Keratinocyte (primary cell): ENCODE measurements at regions not wholly inside any gene's neighbourhood (a gene's known extent, or its start where the extent isn't known, plus 50 kb on each side); places are given as distances from the start of the nearest gene placed in this dataset.

Source experiments
- EZH2 ChIP-seq: IDR thresholded peaks from one replicate; pipeline ENCODE4 v1.6.1; 2012; ENCODE audit warnings: inconsistent platforms, mild to moderate bottlenecking, low read length, moderate library complexity
- TF ChIP-seq, protein P1 (sequence below), 3 experiments: IDR thresholded peaks in 1 of 3; conservative IDR thresholded peaks in 1 of 3; optimal IDR thresholded peaks in 1 of 3; 2 replicates in 2 of 3; 3 replicates in 1 of 3; pipeline versions ENCODE3 to v1.5.1; 2011; ENCODE audit warnings: low read length in 3 of 3, mild to moderate bottlenecking in 3 of 3, moderate library complexity in 2 of 3, control low read depth in 1 of 3, inconsistent platforms in 1 of 3; ENCODE audit not compliant: insufficient read depth in 2 of 3; ENCODE audit errors: extremely low read depth in 1 of 3

DNA sequence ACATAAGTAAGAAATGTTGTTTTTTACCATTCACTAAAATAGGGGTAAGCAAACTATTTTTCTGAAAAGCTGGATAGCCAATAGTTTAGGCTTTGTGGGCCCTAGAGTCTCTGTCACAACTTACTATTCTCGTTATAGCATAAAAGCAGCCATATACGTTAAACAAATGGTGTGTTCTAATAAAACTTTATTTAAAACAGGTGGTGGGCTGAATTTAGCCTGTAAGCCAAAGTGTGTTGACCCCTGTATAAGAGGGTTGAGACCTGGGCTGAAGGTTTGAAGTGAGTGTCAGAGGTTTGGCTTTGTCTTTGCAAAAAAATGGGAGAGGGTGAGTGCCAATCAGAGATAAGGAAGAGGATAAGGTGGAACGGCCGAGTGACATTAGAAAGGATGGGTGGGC lies 197.2 kb downstream of the RNF144B start:
- TF ChIP-seq, protein P1, sequence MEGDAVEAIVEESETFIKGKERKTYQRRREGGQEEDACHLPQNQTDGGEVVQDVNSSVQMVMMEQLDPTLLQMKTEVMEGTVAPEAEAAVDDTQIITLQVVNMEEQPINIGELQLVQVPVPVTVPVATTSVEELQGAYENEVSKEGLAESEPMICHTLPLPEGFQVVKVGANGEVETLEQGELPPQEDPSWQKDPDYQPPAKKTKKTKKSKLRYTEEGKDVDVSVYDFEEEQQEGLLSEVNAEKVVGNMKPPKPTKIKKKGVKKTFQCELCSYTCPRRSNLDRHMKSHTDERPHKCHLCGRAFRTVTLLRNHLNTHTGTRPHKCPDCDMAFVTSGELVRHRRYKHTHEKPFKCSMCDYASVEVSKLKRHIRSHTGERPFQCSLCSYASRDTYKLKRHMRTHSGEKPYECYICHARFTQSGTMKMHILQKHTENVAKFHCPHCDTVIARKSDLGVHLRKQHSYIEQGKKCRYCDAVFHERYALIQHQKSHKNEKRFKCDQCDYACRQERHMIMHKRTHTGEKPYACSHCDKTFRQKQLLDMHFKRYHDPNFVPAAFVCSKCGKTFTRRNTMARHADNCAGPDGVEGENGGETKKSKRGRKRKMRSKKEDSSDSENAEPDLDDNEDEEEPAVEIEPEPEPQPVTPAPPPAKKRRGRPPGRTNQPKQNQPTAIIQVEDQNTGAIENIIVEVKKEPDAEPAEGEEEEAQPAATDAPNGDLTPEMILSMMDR (optimal IDR thresholded peaks at IDR 0.05 in 1 of 3, IDR thresholded peaks at IDR 0.05 in 1 of 3, conservative IDR thresholded peaks at IDR 0.05 in 1 of 3; ENCODE audit: extremely low read depth in 1 of 3, insufficient read depth in 2 of 3, low read length in 3 of 3) = no peak
- no peak for TF ChIP-seq EZH2
